ENCODE measurements at regions not wholly inside any gene's neighbourhood (a gene's known extent, or its start where the extent isn't known, plus 50 kb on each side); places are given as distances from the start of the nearest gene placed in this dataset.

DNA sequence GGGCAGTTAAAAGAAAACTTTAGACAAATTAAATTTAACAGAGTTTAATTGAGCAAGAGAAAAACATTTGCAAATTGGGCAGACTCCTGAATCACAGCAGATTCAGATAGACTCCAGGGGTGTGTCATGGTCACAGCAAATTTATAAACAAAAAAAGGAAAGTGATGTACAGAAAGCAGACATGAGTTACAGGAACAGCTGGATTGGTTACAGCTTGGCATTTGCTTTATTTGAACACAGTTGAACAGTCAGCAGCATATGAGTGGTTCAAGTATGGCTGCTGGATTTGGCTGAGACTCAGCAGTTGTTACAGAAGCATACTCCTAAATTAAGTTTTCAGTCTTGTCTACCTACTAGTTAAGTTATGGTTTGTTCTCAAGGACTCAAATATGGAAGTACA is 82.3 kb upstream of the NYAP2 start:
- TF ChIP-seq, protein P1, sequence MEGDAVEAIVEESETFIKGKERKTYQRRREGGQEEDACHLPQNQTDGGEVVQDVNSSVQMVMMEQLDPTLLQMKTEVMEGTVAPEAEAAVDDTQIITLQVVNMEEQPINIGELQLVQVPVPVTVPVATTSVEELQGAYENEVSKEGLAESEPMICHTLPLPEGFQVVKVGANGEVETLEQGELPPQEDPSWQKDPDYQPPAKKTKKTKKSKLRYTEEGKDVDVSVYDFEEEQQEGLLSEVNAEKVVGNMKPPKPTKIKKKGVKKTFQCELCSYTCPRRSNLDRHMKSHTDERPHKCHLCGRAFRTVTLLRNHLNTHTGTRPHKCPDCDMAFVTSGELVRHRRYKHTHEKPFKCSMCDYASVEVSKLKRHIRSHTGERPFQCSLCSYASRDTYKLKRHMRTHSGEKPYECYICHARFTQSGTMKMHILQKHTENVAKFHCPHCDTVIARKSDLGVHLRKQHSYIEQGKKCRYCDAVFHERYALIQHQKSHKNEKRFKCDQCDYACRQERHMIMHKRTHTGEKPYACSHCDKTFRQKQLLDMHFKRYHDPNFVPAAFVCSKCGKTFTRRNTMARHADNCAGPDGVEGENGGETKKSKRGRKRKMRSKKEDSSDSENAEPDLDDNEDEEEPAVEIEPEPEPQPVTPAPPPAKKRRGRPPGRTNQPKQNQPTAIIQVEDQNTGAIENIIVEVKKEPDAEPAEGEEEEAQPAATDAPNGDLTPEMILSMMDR (IDR thresholded peaks at IDR 0.05; ENCODE audit: control extremely low read depth, extremely low read depth, low read depth, missing control alignments), result no peak
- ChIA-PET CTCF (interaction anchor here (0.7 kb wide), 1 partner anchor 8 kb away, joined by 3 read pairs; no protein-coding TSS in a partner anchor), POLR2A (no interaction called here)
- no peak for DNase-seq (ENCODE audit: extremely low spot score)

DNA sequence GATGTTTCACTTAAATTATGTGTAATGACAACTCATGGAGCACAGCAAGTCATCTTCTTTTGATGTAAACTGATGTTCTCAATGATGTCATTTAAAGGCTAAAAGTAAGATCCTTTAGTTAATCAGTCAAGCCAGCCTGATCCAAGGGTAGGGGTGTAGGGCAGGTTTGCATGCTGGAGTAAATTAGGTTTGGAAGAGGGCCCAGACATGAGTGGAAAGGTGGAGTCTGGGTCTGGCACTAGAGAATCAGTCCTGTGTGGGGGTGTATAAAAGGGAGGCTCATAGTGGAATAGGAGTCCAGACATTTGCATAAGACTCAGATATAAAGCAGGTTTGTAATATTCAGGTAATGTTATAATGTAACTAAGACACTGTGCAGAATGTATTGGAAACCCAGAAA is 88.8 kb upstream of the NYAP2 start:
- TF ChIP-seq, protein P1 (IDR thresholded peaks at IDR 0.05; ENCODE audit: control extremely low read depth, extremely low read depth, low read depth, missing control alignments), result no peak
- ChIA-PET POLR2A (no interaction called here), CTCF (no interaction called here)
- no peak for DNase-seq (ENCODE audit: extremely low spot score)

DNA sequence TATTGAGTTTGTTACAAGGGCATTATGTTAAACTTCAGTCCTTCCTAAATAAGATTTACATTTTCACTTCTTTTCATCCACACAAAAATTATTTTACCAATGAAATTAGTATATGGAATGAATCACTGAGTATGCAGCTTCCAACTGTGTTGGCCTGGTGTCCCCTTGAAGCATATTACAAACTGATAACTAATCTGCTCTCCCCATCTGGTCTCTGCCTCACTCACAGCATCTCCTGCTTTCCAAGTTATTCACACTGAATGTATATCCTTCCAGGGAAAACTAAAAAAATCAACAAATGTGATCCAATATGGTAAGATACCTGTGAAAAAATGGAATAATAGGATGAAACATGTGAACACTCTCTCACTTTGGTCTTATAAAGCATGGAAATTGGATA is 90.0 kb upstream of the NYAP2 start:
- ChIA-PET POLR2A (no interaction called here), CTCF (interaction anchor here (1.5 kb wide), 1 partner anchor 10 kb away, joined by 3 read pairs; no protein-coding TSS in a partner anchor)
- DNase-seq (ENCODE audit: extremely low spot score), result no peak
- TF ChIP-seq, protein P1 (IDR thresholded peaks at IDR 0.05; ENCODE audit: control extremely low read depth, extremely low read depth, low read depth, missing control alignments), result no peak

DNA sequence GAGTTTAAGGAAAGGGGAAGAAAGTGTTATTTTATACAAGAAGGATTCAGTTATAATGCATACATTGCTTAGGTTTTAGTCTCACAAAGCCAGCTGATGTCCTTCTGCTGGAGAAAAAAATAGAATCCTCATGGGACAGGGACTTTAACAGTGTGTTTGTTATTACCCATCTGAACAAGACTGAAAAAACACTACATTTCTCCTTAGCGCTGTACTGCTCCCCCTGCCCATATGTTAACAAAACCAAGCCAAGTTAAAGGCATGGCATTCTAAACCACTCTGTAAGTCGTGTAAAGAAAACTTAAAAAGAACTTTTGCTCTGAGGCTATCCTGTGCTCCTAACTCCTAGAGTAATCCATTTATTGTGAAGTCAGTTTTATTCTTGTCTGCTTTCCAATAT is 102.6 kb upstream of the NYAP2 start:
- TF ChIP-seq, protein P1 (IDR thresholded peaks at IDR 0.05; ENCODE audit: control extremely low read depth, extremely low read depth, low read depth, missing control alignments), result no peak
- no peak for DNase-seq (ENCODE audit: extremely low spot score)
- POLR2A ChIA-PET, result no interaction called here
- CTCF ChIA-PET, result no interaction called here

DNA sequence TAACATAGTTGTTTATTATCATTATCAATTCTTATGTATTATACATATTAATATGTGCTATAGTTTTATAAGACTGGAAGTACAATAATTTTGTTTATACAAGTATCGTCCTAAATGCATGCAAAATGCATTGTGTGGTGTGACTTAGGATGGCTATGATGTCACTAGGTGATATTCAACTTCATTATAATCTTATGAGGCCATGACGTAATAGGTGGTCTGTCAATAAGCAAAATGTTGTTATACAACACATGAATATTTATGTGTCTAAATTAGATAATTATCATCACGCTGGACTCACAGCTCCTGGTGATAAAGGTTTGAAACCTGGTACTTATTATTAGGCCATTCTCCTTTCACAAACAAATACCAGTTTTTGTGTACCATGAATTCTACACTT is 104.4 kb upstream of the NYAP2 start:
- ChIA-PET CTCF (interaction anchor here (0.7 kb wide), 1 partner anchor 12 kb away, joined by 3 read pairs; no protein-coding TSS in a partner anchor), POLR2A (no interaction called here)
- TF ChIP-seq, protein P1 (IDR thresholded peaks at IDR 0.05; ENCODE audit: control extremely low read depth, extremely low read depth, low read depth, missing control alignments), result no peak
- DNase-seq (ENCODE audit: extremely low spot score), result no peak

DNA sequence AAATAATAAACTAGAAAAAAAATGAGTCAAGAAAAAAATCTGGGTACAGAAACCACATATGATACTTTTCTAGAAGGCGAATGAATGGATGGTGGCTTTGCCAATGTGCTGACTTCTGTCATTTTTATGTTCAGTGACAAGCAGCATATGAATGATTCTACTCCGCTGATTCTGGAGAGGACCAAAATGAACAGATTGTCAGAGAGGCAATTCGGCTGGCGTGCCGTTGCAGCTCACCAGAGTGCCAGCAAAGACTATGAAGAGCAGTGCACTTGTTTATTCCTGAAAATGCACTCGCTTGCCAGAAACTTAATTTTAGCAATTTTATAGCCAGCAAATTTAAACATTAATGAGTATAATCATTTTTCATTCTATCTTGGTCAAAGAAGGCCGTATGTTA is 105.9 kb upstream of the NYAP2 start:
- ChIA-PET POLR2A (no interaction called here), CTCF (no interaction called here)
- TF ChIP-seq, protein P1 (IDR thresholded peaks at IDR 0.05; ENCODE audit: control extremely low read depth, extremely low read depth, low read depth, missing control alignments), result no peak
- no peak for DNase-seq (ENCODE audit: extremely low spot score)

All from GM10248 (cell line).